Endothelial cell of umbilical vein (primary cell): ENCODE measurements at regions not wholly inside any gene's neighbourhood (a gene's known extent, or its start where the extent isn't known, plus 50 kb on each side); places are given as distances from the start of the nearest gene placed in this dataset.

ENCODE experiments used
- BruUV-seq: library from RNA; stranded (reverse); fragments of 400-500 nt; replicated peaks from 2 replicates; lab custom pipeline; 2021; lab: Mats Ljungman, UMichigan
- CTCF ChIA-PET: fragments of 300-600, 350-600 bp; sonication (Branson Sonifier 250); formaldehyde crosslinking; loops from one replicate; lab custom pipeline; 2021; ENCODE audit warnings: antibody characterized with exemption, inconsistent platforms; lab: Charles Lee
- POLR2A ChIA-PET: fragments of 300-600, 350-600 bp; sonication (Branson Sonifier 250); formaldehyde crosslinking; loops from one replicate; lab custom pipeline; 2021; ENCODE audit warnings: antibody characterized with exemption, inconsistent platforms; lab: Charles Lee
- DNase-seq: peaks from one replicate; pipeline ENCODE4 v3.0.0-alpha.2; 2011; ENCODE audit warnings: low read depth, low spot score
- FAIRE-seq: peaks from 2 replicates; lab custom pipeline; 2011; peaks lifted over from hg19 to GRCh38; lab: Jason Lieb, UNC
- H2AFZ ChIP-seq: 2 replicates; pipeline ENCODE4 v1.6.0; 2012; ENCODE audit warnings: low read depth, low read length, control low read depth, inconsistent platforms
- H3K27ac ChIP-seq: 2 replicates; pipeline ENCODE4 v1.5.1; 2011; ENCODE audit warnings: low read depth, mild to moderate bottlenecking, control low read depth, low read length, moderate library complexity; ENCODE audit not compliant: insufficient read depth
- H3K27me3 ChIP-seq, 2 experiments: 2 replicates each; pipeline versions ENCODE4 v1.6.0 to v1.6.1; 2011; ENCODE audit warnings: low read length in 2 of 2, mixed read lengths in 1 of 2; ENCODE audit not compliant: control insufficient read depth in 2 of 2, insufficient read depth in 2 of 2
- H3K36me3 ChIP-seq, 2 experiments: 2 replicates in 1 of 2; 3 replicates in 1 of 2; pipeline ENCODE4 v1.5.1; 2011; ENCODE audit warnings: low read length in 2 of 2, mild to moderate bottlenecking in 1 of 2, moderate library complexity in 1 of 2; ENCODE audit not compliant: control insufficient read depth in 2 of 2, insufficient read depth in 2 of 2; ENCODE audit errors: extremely low read depth in 1 of 2
- H3K4me1 ChIP-seq: 3 replicates; pipeline ENCODE4 v1.5.1; 2011; ENCODE audit warnings: mild to moderate bottlenecking, low read length; ENCODE audit not compliant: control insufficient read depth, insufficient read depth; ENCODE audit errors: extremely low read depth
- H3K4me2 ChIP-seq: 2 replicates; pipeline ENCODE4 v1.6.1; 2011; ENCODE audit warnings: low read length, control low read depth, mixed read lengths; ENCODE audit not compliant: insufficient read depth
- H3K4me3 ChIP-seq, 3 experiments: fragments of 200-600 bp in 1 of 3; sonication (generic), shearing (Covaris generic) in 1 of 3; replicated peaks in 1 of 3; 2 replicates each; pipeline ENCODE4 v1.5.1; 2011 to 2016; ENCODE audit warnings: control low read depth in 3 of 3, low read length in 3 of 3, mild to moderate bottlenecking in 2 of 3, inconsistent platforms in 1 of 3, low read depth in 1 of 3, moderate library complexity in 1 of 3; ENCODE audit not compliant: insufficient read depth in 1 of 3
- H3K79me2 ChIP-seq: 2 replicates; pipeline ENCODE4 v1.6.0; 2012; ENCODE audit warnings: low read length, inconsistent platforms; ENCODE audit not compliant: control insufficient read depth, insufficient read depth
- H3K9ac ChIP-seq: replicated peaks from 2 replicates; pipeline ENCODE3; 2011; ENCODE audit warnings: low read length, control low read depth; ENCODE audit not compliant: insufficient read depth; ENCODE audit errors: extremely low read depth
- H3K9me1 ChIP-seq: replicated peaks from 3 replicates; pipeline ENCODE4 v1.6.0; 2011; ENCODE audit warnings: mild to moderate bottlenecking, low read length; ENCODE audit not compliant: control insufficient read depth, insufficient read depth; ENCODE audit errors: extremely low read depth
- H3K9me3 ChIP-seq: replicated peaks from 2 replicates; pipeline ENCODE4 v1.5.1; 2012; ENCODE audit warnings: low read length, inconsistent platforms; ENCODE audit not compliant: control insufficient read depth, insufficient read depth
- H4K20me1 ChIP-seq: replicated peaks from 2 replicates; pipeline ENCODE3; 2011; ENCODE audit warnings: mild to moderate bottlenecking, low read length; ENCODE audit not compliant: control insufficient read depth, insufficient read depth; ENCODE audit errors: extremely low read depth
- EZH2 ChIP-seq: IDR thresholded peaks from 2 replicates; pipeline ENCODE4 v1.6.1; 2012; ENCODE audit warnings: borderline replicate concordance, low read depth, mild to moderate bottlenecking, moderate library complexity, low read length, inconsistent platforms; ENCODE audit not compliant: severe bottlenecking
- FOS ChIP-seq: IDR thresholded peaks from 2 replicates; pipeline ENCODE4 v1.6.1; 2011; ENCODE audit warnings: mild to moderate bottlenecking, low read length, moderate library complexity, borderline replicate concordance; ENCODE audit not compliant: insufficient read depth
- GATA2 ChIP-seq: IDR thresholded peaks from 2 replicates; pipeline ENCODE4 v1.7.0; 2011; ENCODE audit warnings: low read depth, mild to moderate bottlenecking, moderate library complexity, mixed read lengths, low read length; ENCODE audit not compliant: insufficient read length, insufficient read depth
- JUN ChIP-seq: IDR thresholded peaks from 2 replicates; pipeline ENCODE4 v1.6.1; 2011; ENCODE audit warnings: borderline replicate concordance, low read depth; ENCODE audit not compliant: insufficient read length, insufficient read depth
- MAX ChIP-seq: IDR thresholded peaks from 2 replicates; pipeline ENCODE4 v1.6.1; 2011; ENCODE audit not compliant: insufficient read depth, insufficient read length
- MYC ChIP-seq: IDR thresholded peaks from one replicate; pipeline ENCODE4 v1.6.1; 2011; ENCODE audit warnings: mild to moderate bottlenecking, low read depth, low read length
- POLR2A ChIP-seq: IDR thresholded peaks from 2 replicates; pipeline ENCODE4 v1.6.1; 2012; ENCODE audit warnings: low read depth, mild to moderate bottlenecking, control low read depth, low read length
- POLR2AphosphoS5 ChIP-seq: IDR thresholded peaks from 2 replicates; pipeline ENCODE4 v1.6.1; 2012; ENCODE audit warnings: low read depth, mild to moderate bottlenecking, control low read depth, low read length, moderate library complexity; ENCODE audit not compliant: insufficient read depth
- dilution Hi-C: fragments of 300-500 bp; cut with MboI; formaldehyde crosslinking; loops from one replicate; pipeline ENCODE4 v1.15.0; 2019; ENCODE audit warnings: low sequenced_read_pairs; ENCODE audit not compliant: extremely low pct_ligation_motif_present
- intact Hi-C: fragments of 100-400 bp; cut with micrococcal nuclease; formaldehyde crosslinking; loops from one replicate; pipeline ENCODE4 v1.10.0; 2022
- TF ChIP-seq, protein P1 (sequence below), 2 donors: IDR thresholded peaks; 1 replicate in 1 of 2; 2 replicates in 1 of 2; pipeline ENCODE4 v1.5.1; 2011; ENCODE audit warnings: low read length in 2 of 2, mild to moderate bottlenecking in 2 of 2, moderate library complexity in 2 of 2, control low read depth in 1 of 2, inconsistent platforms in 1 of 2, low read depth in 1 of 2; ENCODE audit not compliant: insufficient read depth in 1 of 2; ENCODE audit errors: extremely low read depth in 1 of 2

DNA sequence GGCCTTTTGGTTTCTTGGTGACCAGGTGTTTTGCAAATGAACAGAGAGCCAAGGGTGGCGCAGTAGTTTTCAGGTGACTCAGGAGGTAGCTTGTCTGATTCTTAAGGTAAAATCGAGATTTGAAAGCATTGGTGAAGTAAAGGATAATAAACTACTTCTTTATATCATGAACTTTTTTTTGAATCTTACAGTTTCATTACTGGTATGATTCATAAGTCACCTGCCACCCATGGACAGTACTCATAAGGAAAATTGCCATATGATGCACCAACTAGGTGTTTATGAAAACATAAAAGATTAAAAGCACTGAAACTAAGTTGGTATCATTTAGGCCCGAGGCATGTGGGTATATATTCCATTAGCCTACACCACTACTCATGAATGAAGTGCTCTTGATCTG, 84.1 kb upstream of the MGAT5 start:
- H3K27ac ChIP-seq: no peak overlapping the region
- H3K9ac ChIP-seq: no peak overlapping the region
- H4K20me1 ChIP-seq: no peaks in the 10 kb centered on the region
- no peaks in the 10 kb centered on the region for H3K27me3 ChIP-seq
- H3K9me3 ChIP-seq: no peaks in the 10 kb centered on the region
- H3K4me3 ChIP-seq: no peak overlapping the region
- no peak overlapping the region for H3K4me2 ChIP-seq
- H3K4me1 ChIP-seq: peaks cover 1% of the 10 kb centered on the region
- no peak overlapping the region for H2AFZ ChIP-seq
- CTCF ChIA-PET: no interaction called here
- peaks cover 17% of the 10 kb centered on the region for H3K79me2 ChIP-seq
- intact Hi-C loops: no loop called here
- H3K9me1 ChIP-seq: no peaks in the 10 kb centered on the region
- no TSS peak for BruUV-seq
- POLR2A ChIA-PET: no interaction called here
- dilution Hi-C loops: no loop called here
- TF ChIP-seq GATA2: no peak
- TF ChIP-seq MAX: no peak
- no peak for TF ChIP-seq JUN
- TF ChIP-seq EZH2: no peak
- TF ChIP-seq POLR2AphosphoS5: no peak
- TF ChIP-seq POLR2A: no peak
- TF ChIP-seq MYC: no peak
- TF ChIP-seq FOS: no peak
- TF ChIP-seq, protein P1, sequence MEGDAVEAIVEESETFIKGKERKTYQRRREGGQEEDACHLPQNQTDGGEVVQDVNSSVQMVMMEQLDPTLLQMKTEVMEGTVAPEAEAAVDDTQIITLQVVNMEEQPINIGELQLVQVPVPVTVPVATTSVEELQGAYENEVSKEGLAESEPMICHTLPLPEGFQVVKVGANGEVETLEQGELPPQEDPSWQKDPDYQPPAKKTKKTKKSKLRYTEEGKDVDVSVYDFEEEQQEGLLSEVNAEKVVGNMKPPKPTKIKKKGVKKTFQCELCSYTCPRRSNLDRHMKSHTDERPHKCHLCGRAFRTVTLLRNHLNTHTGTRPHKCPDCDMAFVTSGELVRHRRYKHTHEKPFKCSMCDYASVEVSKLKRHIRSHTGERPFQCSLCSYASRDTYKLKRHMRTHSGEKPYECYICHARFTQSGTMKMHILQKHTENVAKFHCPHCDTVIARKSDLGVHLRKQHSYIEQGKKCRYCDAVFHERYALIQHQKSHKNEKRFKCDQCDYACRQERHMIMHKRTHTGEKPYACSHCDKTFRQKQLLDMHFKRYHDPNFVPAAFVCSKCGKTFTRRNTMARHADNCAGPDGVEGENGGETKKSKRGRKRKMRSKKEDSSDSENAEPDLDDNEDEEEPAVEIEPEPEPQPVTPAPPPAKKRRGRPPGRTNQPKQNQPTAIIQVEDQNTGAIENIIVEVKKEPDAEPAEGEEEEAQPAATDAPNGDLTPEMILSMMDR (IDR thresholded peaks at IDR 0.05; ENCODE audit: extremely low read depth in 1 of 2, insufficient read depth in 1 of 2, low read depth in 1 of 2, low read length in 2 of 2): no peak
- FAIRE-seq: no peak
- DNase-seq: no peak
- no peaks in the 10 kb centered on the region for H3K36me3 ChIP-seq
